Endothelial cell of umbilical vein (primary cell): ENCODE measurements at regions not wholly inside any gene's neighbourhood (a gene's known extent, or its start where the extent isn't known, plus 50 kb on each side); places are given as distances from the start of the nearest gene placed in this dataset.

Experiments
- BruUV-seq: library from RNA; stranded (reverse); fragments of 400-500 nt; replicated peaks from 2 replicates; lab custom pipeline; 2021; lab: Mats Ljungman, UMichigan
- CTCF ChIA-PET: fragments of 300-600, 350-600 bp; sonication (Branson Sonifier 250); formaldehyde crosslinking; loops from one replicate; lab custom pipeline; 2021; ENCODE audit warnings: antibody characterized with exemption, inconsistent platforms; lab: Charles Lee
- POLR2A ChIA-PET: fragments of 300-600, 350-600 bp; sonication (Branson Sonifier 250); formaldehyde crosslinking; loops from one replicate; lab custom pipeline; 2021; ENCODE audit warnings: antibody characterized with exemption, inconsistent platforms; lab: Charles Lee
- DNase-seq: peaks from one replicate; pipeline ENCODE4 v3.0.0-alpha.2; 2011; ENCODE audit warnings: low read depth, low spot score
- FAIRE-seq: peaks from 2 replicates; lab custom pipeline; 2011; peaks lifted over from hg19 to GRCh38; lab: Jason Lieb, UNC
- H2AFZ ChIP-seq: 2 replicates; pipeline ENCODE4 v1.6.0; 2012; ENCODE audit warnings: low read depth, low read length, control low read depth, inconsistent platforms
- H3K27ac ChIP-seq: 2 replicates; pipeline ENCODE4 v1.5.1; 2011; ENCODE audit warnings: low read depth, mild to moderate bottlenecking, control low read depth, low read length, moderate library complexity; ENCODE audit not compliant: insufficient read depth
- H3K27me3 ChIP-seq, 2 experiments: 2 replicates each; pipeline versions ENCODE4 v1.6.0 to v1.6.1; 2011; ENCODE audit warnings: low read length in 2 of 2, mixed read lengths in 1 of 2; ENCODE audit not compliant: control insufficient read depth in 2 of 2, insufficient read depth in 2 of 2
- H3K36me3 ChIP-seq, 2 experiments: 2 replicates in 1 of 2; 3 replicates in 1 of 2; pipeline ENCODE4 v1.5.1; 2011; ENCODE audit warnings: low read length in 2 of 2, mild to moderate bottlenecking in 1 of 2, moderate library complexity in 1 of 2; ENCODE audit not compliant: control insufficient read depth in 2 of 2, insufficient read depth in 2 of 2; ENCODE audit errors: extremely low read depth in 1 of 2
- H3K4me1 ChIP-seq: 3 replicates; pipeline ENCODE4 v1.5.1; 2011; ENCODE audit warnings: mild to moderate bottlenecking, low read length; ENCODE audit not compliant: control insufficient read depth, insufficient read depth; ENCODE audit errors: extremely low read depth
- H3K4me2 ChIP-seq: 2 replicates; pipeline ENCODE4 v1.6.1; 2011; ENCODE audit warnings: low read length, control low read depth, mixed read lengths; ENCODE audit not compliant: insufficient read depth
- H3K4me3 ChIP-seq, 3 experiments: fragments of 200-600 bp in 1 of 3; sonication (generic), shearing (Covaris generic) in 1 of 3; replicated peaks in 1 of 3; 2 replicates each; pipeline ENCODE4 v1.5.1; 2011 to 2016; ENCODE audit warnings: control low read depth in 3 of 3, low read length in 3 of 3, mild to moderate bottlenecking in 2 of 3, inconsistent platforms in 1 of 3, low read depth in 1 of 3, moderate library complexity in 1 of 3; ENCODE audit not compliant: insufficient read depth in 1 of 3
- H3K79me2 ChIP-seq: 2 replicates; pipeline ENCODE4 v1.6.0; 2012; ENCODE audit warnings: low read length, inconsistent platforms; ENCODE audit not compliant: control insufficient read depth, insufficient read depth
- H3K9ac ChIP-seq: replicated peaks from 2 replicates; pipeline ENCODE3; 2011; ENCODE audit warnings: low read length, control low read depth; ENCODE audit not compliant: insufficient read depth; ENCODE audit errors: extremely low read depth
- H3K9me1 ChIP-seq: replicated peaks from 3 replicates; pipeline ENCODE4 v1.6.0; 2011; ENCODE audit warnings: mild to moderate bottlenecking, low read length; ENCODE audit not compliant: control insufficient read depth, insufficient read depth; ENCODE audit errors: extremely low read depth
- H3K9me3 ChIP-seq: replicated peaks from 2 replicates; pipeline ENCODE4 v1.5.1; 2012; ENCODE audit warnings: low read length, inconsistent platforms; ENCODE audit not compliant: control insufficient read depth, insufficient read depth
- H4K20me1 ChIP-seq: replicated peaks from 2 replicates; pipeline ENCODE3; 2011; ENCODE audit warnings: mild to moderate bottlenecking, low read length; ENCODE audit not compliant: control insufficient read depth, insufficient read depth; ENCODE audit errors: extremely low read depth
- EZH2 ChIP-seq: IDR thresholded peaks from 2 replicates; pipeline ENCODE4 v1.6.1; 2012; ENCODE audit warnings: borderline replicate concordance, low read depth, mild to moderate bottlenecking, moderate library complexity, low read length, inconsistent platforms; ENCODE audit not compliant: severe bottlenecking
- GATA2 ChIP-seq: IDR thresholded peaks from 2 replicates; pipeline ENCODE4 v1.7.0; 2011; ENCODE audit warnings: low read depth, mild to moderate bottlenecking, moderate library complexity, mixed read lengths, low read length; ENCODE audit not compliant: insufficient read length, insufficient read depth
- MYC ChIP-seq: IDR thresholded peaks from one replicate; pipeline ENCODE4 v1.6.1; 2011; ENCODE audit warnings: mild to moderate bottlenecking, low read depth, low read length
- POLR2A ChIP-seq: IDR thresholded peaks from 2 replicates; pipeline ENCODE4 v1.6.1; 2012; ENCODE audit warnings: low read depth, mild to moderate bottlenecking, control low read depth, low read length
- POLR2AphosphoS5 ChIP-seq: IDR thresholded peaks from 2 replicates; pipeline ENCODE4 v1.6.1; 2012; ENCODE audit warnings: low read depth, mild to moderate bottlenecking, control low read depth, low read length, moderate library complexity; ENCODE audit not compliant: insufficient read depth
- dilution Hi-C: fragments of 300-500 bp; cut with MboI; formaldehyde crosslinking; loops from one replicate; pipeline ENCODE4 v1.15.0; 2019; ENCODE audit warnings: low sequenced_read_pairs; ENCODE audit not compliant: extremely low pct_ligation_motif_present
- intact Hi-C: fragments of 100-400 bp; cut with micrococcal nuclease; formaldehyde crosslinking; loops from one replicate; pipeline ENCODE4 v1.10.0; 2022
- TF ChIP-seq, protein P1 (sequence below): IDR thresholded peaks from 2 replicates; pipeline ENCODE4 v1.6.1; 2011; ENCODE audit not compliant: insufficient read depth, insufficient read length

DNA sequence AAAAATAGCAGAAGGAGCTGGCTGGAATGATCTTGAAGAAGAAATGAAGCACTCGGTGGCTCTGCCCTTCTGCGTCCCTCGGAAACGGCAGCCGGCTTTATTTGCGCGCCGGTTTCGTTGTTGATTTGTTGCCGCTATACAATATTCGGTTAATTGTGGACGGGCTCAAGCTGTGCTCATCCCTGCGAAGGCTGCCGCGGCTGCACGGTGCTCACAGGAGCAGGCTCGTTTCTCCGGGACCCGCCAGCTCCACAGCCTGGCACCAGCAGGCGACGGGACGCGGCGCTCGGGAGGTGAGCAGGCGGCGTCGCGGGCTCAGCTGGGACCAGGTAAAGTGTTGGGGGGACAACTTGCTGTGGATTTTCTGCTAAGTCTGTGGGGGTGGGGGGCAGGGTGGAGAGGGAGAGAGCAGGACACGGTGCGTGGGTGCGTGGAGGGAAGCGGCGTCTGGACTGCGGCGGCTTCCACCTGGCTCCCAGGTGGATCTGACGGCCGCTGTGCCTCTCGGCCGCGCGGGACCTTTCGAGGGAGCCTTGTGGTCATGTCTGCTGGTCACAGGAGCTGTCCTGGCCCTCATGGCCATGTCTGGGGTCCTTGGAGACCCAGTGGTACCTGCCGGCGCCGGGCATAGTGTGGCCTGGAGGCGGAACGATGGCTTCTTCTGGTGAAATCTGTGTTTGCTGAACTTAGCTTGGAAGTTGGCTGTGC lies 90.9 kb downstream of the TEX29 start:
- Histone ChIP-seq H3K27me3 (peaks cover 1 to 2% of the 10 kb centered on the region in 2 experiments), H3K36me3 (no peaks in the 10 kb centered on the region), H3K4me3 (no peak overlapping the region), H3K9me3 (no peaks in the 10 kb centered on the region), H2AFZ (no peak overlapping the region), H3K9ac (no peak overlapping the region), H3K9me1 (no peaks in the 10 kb centered on the region), H3K27ac (no peak overlapping the region), H3K4me1 (no peaks in the 10 kb centered on the region), H3K79me2 (no peaks in the 10 kb centered on the region), H3K4me2 (no peak overlapping the region), H4K20me1 (no peaks in the 10 kb centered on the region)
- no peak for DNase-seq
- intact Hi-C loops = no loop called here
- no TSS peak for BruUV-seq
- CTCF ChIA-PET = no interaction called here
- no peak for FAIRE-seq
- no peak for TF ChIP-seq POLR2A
- dilution Hi-C loops = no loop called here
- POLR2A ChIA-PET = no interaction called here

DNA sequence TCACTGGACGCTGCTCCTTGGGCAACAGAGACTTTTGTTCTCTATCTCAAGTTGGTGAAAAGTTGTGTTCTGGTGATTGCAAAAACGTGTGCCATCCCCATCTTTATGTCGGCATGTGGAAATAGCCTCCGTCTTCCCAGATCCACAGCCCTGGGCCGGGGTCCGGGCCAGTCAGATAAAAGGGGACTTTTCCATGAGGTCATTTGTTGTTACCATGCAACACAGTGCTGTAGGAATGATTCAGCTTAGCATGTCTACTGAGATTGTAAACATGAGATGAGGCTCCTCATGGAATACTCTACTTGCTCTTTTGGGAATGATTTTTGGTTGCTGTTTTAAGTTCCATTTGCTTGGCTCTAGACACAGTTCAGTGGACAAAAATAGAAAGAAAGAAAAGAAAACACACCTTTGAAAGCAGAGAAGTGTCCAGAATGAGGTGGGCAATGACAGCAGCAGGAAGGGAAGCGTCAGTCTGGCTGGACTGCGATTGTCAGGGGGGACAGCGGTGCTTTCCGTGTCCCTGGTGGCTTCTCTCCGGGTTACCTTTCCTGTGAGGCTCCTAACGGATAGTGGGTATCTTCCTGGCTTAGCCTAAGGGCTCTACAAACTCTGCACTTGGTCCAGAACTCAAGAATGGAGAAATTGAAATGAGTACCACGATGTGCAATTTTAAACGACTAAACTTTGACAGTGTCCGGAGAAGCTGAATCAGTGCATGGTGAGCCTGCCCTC lies 91.6 kb downstream of the TEX29 start:
- intact Hi-C loops = no loop called here
- Histone ChIP-seq H2AFZ (no peak overlapping the region), H3K27ac (no peak overlapping the region), H3K9me3 (no peaks in the 10 kb centered on the region), H3K9ac (no peak overlapping the region), H4K20me1 (no peaks in the 10 kb centered on the region), H3K4me3 (no peak overlapping the region), H3K4me2 (no peak overlapping the region), H3K9me1 (no peaks in the 10 kb centered on the region), H3K4me1 (no peaks in the 10 kb centered on the region), H3K79me2 (no peaks in the 10 kb centered on the region), H3K27me3 (peaks cover 1 to 2% of the 10 kb centered on the region in 2 experiments), H3K36me3 (no peaks in the 10 kb centered on the region)
- no TSS peak for BruUV-seq
- POLR2A ChIA-PET = no interaction called here
- dilution Hi-C loops = no loop called here
- no peak for DNase-seq
- no peak for FAIRE-seq
- CTCF ChIA-PET = no interaction called here
- TF ChIP-seq MYC (no peak), GATA2 (no peak), POLR2AphosphoS5 (no peak), EZH2 (no peak)
- TF ChIP-seq, protein P1, sequence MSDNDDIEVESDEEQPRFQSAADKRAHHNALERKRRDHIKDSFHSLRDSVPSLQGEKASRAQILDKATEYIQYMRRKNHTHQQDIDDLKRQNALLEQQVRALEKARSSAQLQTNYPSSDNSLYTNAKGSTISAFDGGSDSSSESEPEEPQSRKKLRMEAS = no peak
